HFFc6 (cell line): ENCODE measurements at regions not wholly inside any gene's neighbourhood (a gene's known extent, or its start where the extent isn't known, plus 50 kb on each side); places are given as distances from the start of the nearest gene placed in this dataset.

Source experiments
- DNase-seq: peaks from one replicate; pipeline ENCODE4 v3.0.0-alpha.2; 2018
- H3K27ac Mint-ChIP-seq: 2 replicates; pipeline ENCODE4 v1.8.0; 2020; ENCODE audit warnings: mild to moderate bottlenecking, mixed read lengths
- H3K27me3 Mint-ChIP-seq: 2 replicates; pipeline ENCODE4 v1.8.0; 2021; ENCODE audit warnings: mild to moderate bottlenecking, moderate library complexity, mixed read lengths; ENCODE audit not compliant: insufficient read depth
- H3K36me3 Mint-ChIP-seq: 2 replicates; pipeline ENCODE4 v1.8.0; 2021; ENCODE audit warnings: low read depth, mixed read lengths
- H3K4me1 Mint-ChIP-seq: 2 replicates; pipeline ENCODE4 v1.8.0; 2020; ENCODE audit warnings: low read depth, mixed read lengths
- H3K4me3 Mint-ChIP-seq: 2 replicates; pipeline ENCODE4 v1.8.0; 2020; ENCODE audit warnings: mild to moderate bottlenecking, moderate library complexity, mixed read lengths
- H3K9me3 Mint-ChIP-seq: 2 replicates; pipeline ENCODE4 v1.8.0; 2020; ENCODE audit warnings: mild to moderate bottlenecking, mixed read lengths
- CTCF ChIP-seq: fragments of 200-600 bp; sonication (generic); IDR thresholded peaks from 2 replicates; pipeline ENCODE4 v1.5.0; 2021; ENCODE audit warnings: antibody characterized with exemption, mild to moderate bottlenecking

- H3K27me3 Mint-ChIP-seq: no peaks in the 10 kb centered on the region
- H3K4me1 Mint-ChIP-seq: no peaks in the 10 kb centered on the region
- no peak for TF ChIP-seq CTCF
- no peaks in the 10 kb centered on the region for H3K36me3 Mint-ChIP-seq
- H3K9me3 Mint-ChIP-seq: peaks cover 9% of the 10 kb centered on the region
- no peak overlapping the region for H3K4me3 Mint-ChIP-seq
- no peak overlapping the region for H3K27ac Mint-ChIP-seq
- DNase-seq: no peak
Measured at GRCh38 chr13:70736622-70737317, 628.5 kb upstream of the KLHL1 start.

DNA sequence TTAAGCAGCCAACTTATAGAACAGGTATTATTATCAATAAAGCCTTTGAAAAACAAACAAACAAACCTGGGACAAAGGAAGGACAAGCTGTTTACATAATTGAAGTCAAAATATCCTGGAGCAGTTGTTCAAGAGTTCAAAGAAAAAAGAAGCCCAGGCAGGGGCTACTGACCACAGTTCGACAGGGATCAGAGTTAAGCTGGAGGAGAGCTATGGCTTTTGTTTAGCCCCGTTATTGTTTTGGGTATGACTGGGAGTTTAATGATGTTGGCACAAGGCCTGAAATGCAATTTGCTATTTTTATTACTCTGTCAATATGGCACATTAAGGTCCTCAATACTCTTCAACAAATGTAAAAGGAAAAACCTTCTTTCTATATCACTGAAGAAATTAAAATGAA is 624.4 kb upstream of the KLHL1 start:
- no peak for DNase-seq
- TF ChIP-seq CTCF: no peak
- no peaks in the 10 kb centered on the region for H3K36me3 Mint-ChIP-seq
- H3K4me3 Mint-ChIP-seq: no peak overlapping the region
- no peaks in the 10 kb centered on the region for H3K27me3 Mint-ChIP-seq
- H3K27ac Mint-ChIP-seq: no peak overlapping the region
- H3K4me1 Mint-ChIP-seq: no peaks in the 10 kb centered on the region
- H3K9me3 Mint-ChIP-seq: peaks cover 7% of the 10 kb centered on the region; the same call in 1 of the 2 replicates

DNA sequence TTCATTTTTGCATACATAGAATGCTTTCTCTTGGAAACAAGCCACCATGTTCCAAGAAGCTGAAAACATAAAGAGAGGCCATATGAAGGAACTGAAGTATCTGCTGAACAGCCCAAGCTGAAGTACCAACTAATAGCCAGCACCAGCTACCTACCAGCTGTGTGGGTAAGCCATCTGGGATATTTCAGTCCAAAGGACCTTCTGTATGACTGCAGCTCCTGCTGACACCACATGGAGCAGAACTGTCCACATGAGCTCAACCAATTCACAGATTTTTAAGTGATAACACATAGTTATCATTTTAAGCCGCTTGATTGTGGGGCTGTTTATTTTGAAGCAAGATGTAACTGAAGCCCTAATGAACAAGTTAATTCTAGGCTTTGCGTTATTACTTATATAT is 621.1 kb upstream of the KLHL1 start:
- Mint-ChIP-seq H3K27me3 (no peaks in the 10 kb centered on the region), H3K4me1 (no peaks in the 10 kb centered on the region), H3K27ac (no peak overlapping the region), H3K9me3 (peaks cover 4% of the 10 kb centered on the region; the same call in 1 of the 2 replicates), H3K36me3 (no peaks in the 10 kb centered on the region), H3K4me3 (no peak overlapping the region)
- no peak for DNase-seq
- no peak for TF ChIP-seq CTCF

- Mint-ChIP-seq H3K4me3 (no peak overlapping the region), H3K36me3 (no peaks in the 10 kb centered on the region), H3K27ac (no peak overlapping the region), H3K9me3 (peaks cover 5% of the 10 kb centered on the region; the same call in 1 of the 2 replicates), H3K27me3 (no peaks in the 10 kb centered on the region), H3K4me1 (no peaks in the 10 kb centered on the region)
- no peak for DNase-seq
- no peak for TF ChIP-seq CTCF
Measured at GRCh38 chr13:70723732-70724131, 615.5 kb upstream of the KLHL1 start.

DNA sequence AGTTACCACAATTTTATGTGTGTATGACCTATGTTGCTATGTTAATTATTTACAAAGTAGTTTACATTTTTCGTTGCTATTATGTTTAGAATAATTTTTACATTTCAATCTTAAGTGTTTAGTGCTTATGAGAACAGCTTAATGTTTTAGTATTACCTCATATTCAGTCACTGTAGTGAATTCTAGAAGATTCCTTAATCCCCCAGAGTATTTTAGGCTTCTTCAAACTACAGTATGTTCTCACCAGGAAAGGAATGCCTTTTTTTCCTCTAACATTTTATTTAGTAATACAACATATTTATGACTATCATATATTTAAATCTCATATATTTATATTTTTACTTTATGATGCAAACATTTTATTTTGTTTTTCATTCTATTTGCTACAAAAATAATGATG is 612.1 kb upstream of the KLHL1 start:
- H3K27ac Mint-ChIP-seq: no peak overlapping the region
- no peak overlapping the region for H3K4me3 Mint-ChIP-seq
- peaks cover 17% of the 10 kb centered on the region for H3K9me3 Mint-ChIP-seq
- no peaks in the 10 kb centered on the region for H3K4me1 Mint-ChIP-seq
- no peaks in the 10 kb centered on the region for H3K27me3 Mint-ChIP-seq
- H3K36me3 Mint-ChIP-seq: no peaks in the 10 kb centered on the region
- DNase-seq: no peak
- no peak for TF ChIP-seq CTCF
